Activated CD4-positive, alpha-beta T cell treated with anti-CD3 and anti-CD28 coated beads for 24 hours (primary cell): ENCODE measurements at regions not wholly inside any gene's neighbourhood (a gene's known extent, or its start where the extent isn't known, plus 50 kb on each side); places are given as distances from the start of the nearest gene placed in this dataset.
"Not testable (repeated sequence)": the region's sequence is repeated elsewhere in the genome, so short reads cannot be mapped to it uniquely, and the experiment has no call there.

Experiments used
- DNase-seq, 2 donors: peaks; one replicate each; pipeline ENCODE4 v3.0.0-alpha.2; 2020; ENCODE audit warnings: low read depth in 2 of 2

DNA sequence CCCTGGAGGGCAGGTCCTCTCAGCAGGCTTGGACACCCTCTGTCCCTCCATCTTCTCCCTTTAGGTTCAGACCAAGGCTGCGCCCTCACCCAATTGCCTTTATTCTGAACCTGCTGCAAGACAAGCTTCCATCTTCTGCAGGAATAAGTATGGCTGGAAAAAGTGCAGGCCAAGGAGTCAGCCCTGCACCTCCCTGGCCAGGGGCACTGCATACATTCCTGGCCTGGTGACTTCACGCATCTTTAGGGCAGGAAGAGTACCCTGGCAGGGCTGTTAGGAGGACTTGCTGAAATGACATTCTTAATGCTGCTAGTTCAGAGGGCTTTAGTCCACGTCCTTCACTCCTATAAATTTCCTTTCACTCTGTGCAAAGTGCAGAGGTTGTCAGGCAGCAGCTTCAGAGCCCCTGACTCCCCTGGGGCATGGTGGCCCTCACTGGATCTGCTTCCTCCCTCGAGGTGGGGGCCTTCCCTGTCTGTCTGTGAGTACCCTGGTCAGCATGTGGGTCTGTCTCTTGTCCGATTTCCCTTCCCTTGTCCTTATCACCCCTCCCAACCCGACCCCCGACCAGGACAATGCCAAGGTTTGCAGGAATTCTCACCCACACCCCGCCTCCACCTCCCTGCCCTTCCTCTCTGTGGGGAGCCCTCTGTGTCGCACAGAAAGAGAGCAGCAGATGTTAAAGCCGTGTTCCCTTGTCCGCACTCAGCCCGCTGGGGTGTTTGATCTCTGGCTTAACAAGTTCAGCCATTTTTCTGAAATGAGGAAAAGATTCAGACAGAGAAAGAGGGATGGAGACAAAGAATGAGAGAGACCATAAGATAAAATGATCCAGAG, 124.5 kb upstream of the SYT13 start:
- no peak for DNase-seq

DNA sequence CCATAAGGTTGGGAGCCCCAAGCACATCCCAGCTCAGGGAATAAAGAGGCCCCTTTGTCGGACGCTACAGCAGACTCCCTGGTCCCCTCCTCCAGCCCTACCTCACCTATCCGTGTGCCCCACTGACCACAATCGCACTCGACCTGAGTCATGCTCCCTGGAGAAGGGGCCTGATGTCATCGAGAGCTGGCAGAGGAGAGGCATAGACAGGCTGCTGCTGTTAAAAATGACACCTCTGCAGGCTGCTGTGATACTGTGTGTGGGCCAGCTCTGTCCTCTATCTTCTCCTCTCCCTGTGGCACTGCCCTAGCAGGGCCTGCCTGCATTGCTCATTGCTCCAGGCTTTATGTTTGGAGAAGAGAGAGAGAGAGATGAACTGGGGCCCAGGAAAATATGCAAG, 123.4 kb upstream of the SYT13 start:
- no peak for DNase-seq

DNA sequence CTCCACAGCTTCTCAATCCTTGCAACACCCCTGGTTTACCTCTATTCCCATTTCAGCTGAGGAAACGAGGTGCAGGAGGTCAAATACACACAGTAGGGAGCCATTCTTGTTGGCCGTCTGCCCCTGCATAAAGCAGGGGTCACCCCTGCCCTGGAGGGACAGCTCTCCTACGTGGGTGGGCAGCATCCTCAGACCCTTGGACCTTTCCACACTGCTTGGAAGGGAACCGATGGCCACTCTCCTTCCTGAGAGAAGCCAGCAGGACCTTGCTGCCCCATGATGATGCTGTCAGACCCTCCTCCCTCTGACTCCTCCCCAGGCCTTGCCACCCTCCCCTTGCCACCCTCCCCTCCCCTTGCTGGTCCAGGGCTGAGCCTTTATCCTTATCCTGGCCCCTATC, 121.1 kb upstream of the SYT13 start:
- no peak for DNase-seq

DNA sequence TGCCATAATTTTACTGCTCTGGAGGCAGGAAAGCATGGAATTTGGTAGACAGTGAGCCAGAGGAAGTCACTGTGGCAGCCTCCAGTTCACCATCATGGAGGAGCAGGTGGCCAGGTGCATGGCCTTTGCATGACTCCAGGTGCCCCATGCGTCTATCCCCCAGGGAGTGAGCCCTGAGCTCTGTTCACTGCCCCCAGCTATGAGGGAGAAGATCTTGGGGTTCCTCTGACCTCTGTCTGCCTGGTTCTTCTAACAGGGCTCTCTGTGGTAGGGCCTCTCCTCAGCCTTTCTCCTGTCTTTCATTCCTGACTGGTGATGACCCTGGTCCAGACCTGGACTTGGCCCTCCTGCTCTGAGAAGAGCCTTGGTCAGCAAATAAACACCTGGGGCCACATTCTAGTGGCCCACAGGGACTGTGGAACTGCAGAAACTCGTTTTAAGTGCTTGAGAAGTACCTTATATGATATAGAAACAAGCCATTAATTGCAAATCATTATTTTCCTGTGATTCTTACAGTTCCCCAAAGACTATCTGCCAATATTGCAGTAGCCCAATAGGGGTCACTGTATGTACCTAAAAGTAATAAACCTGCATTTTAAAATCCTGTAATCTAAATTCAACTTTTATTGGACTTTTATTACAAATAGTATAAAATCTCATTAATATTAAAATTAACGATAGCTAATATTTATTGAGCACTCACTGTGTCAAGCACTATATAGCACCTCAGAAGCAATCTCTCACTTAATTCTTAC, 120.0 kb upstream of the SYT13 start:
- no peak for DNase-seq

DNA sequence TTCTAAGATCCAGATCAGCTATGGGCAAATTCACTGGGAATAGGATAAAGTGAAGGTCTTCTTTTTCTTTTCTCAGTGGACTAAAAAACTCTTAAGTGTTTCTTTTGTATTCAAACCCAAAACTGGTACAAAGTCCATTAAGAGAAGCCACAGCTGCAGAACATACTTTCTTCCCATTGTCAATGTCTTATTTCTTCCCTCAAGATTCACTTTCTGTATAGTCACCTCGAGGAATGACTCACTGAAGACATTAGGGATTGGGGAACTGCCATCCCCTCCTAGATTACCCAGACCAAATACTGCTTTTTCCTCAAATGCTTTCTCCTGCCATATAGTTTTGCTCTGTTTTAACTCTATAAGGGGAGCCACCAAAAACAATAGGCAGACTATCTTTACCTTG, 117.4 kb upstream of the SYT13 start:
- not testable (repeated sequence) for DNase-seq

DNA sequence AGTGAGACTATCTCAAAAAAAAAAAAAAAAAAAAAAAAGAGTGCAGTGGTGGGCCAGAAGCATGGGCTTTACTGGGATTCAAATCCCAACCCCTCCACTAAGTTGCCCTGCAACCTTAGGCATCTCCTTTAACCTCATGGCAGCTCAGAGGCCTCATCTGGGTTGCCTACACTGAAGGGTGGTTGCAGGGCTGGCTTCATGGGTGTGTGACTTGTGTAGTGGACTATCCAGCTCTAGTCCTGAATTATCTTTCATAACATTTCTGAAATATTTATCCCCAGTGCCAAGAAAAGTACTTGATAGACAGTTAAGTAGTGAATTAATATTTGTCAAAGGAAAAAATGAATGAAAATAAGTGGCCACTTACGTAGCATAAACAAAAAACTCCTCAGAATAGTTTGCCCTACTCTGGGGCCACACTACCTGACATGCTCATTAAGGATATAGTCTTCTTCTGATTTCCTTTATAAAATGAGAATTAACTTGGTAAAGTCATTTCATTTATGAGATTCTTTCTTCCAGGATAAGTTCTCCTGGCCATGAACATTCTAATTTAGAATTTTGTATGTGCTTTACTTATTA, 116.0 kb upstream of the SYT13 start:
- DNase-seq, result no peak

DNA sequence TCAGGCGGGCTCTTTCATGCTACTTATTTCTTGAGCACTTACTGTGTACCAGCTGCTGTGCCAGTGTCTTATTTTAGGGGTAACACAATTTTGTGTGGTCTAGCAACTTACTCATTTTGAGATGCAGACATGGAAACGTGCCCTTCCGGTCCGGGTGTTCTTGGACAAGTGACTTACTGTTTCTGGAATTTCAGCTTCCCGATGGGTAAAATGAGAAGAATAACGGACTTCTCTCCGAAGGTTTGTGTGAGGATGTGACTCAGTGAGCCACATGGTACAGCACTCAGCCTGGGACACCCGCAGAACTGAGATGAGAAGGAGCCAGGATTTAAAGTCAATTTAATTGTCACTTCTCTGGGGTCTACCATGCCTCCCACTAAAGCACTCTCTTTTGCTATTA, 114.5 kb upstream of the SYT13 start:
- no peak for DNase-seq

DNA sequence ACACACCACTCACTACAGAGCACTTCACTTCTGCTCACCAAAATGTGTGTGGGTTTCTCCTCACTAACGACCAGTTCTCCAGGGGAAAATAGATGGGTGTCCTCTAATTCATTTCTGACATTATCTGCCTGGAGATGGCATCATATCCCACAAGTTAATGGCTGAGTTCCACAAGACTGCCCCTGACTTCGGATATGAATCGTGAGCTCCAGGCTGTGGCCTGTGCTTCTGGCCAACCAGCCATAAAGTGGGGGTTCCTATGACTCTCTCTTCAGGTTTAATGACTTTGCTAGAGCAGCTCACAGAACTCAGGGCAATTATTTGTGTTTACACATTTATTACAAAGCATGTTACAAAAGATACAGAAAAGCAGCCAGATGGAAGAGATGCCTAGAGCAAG, 113.0 kb upstream of the SYT13 start:
- no peak for DNase-seq

DNA sequence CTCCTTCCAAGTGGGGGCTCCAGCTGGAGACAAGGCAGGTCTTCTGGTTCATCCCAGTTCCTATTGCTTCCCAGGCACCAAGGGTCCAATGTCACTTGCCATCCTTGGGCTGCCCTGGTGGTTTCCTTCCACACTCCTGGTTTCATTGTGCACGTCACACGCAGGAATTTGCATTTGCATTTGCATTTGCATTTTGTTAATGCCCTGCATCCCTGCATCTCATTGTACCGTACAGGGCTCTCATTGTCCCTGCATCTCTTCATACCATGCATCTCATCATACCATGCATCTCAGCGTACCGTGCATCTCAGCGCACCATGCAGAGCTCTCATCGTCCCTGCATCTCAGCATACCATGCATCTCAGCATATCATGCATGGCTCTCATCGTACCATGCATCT, 112.2 kb upstream of the SYT13 start:
- no peak for DNase-seq

DNA sequence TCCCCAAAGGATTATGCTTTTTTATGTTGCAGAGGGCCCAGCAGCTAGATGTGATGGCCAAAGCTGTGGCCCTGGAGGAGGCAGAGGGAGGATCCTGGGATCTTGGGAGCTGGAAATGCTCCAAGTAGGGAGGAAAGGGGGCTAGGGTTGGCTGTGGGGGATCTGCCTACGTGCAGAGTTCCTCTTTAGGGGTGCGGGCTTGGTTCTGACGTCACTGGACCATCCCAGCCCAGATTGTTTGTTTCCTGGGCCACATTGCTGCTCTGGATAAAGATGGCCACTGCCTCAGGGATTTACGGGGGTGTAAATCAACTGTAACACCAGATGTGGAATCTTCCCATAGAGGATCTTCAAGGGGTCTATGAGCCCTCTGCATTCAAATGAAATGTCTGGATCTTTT, 110.3 kb upstream of the SYT13 start:
- DNase-seq, result no peak

DNA sequence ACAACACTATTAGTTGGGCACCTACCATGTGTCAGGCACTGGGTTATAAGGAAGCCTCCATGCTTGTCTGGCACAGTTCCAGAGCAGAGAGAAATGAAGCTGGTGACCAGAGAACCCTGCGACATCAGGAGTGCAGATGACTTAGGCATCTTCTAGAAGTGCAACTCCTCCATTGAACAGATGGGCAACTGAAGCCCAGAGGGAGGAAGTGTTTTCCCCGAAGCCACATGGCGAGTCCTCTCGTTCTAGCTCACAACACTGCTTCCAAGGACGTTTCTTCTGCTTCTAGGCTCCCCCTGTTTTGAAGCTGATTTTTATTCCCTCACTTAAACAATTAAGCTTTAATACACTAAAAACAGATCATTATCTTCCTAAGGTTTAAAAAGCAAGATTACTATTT, 109.8 kb upstream of the SYT13 start:
- no peak for DNase-seq

DNA sequence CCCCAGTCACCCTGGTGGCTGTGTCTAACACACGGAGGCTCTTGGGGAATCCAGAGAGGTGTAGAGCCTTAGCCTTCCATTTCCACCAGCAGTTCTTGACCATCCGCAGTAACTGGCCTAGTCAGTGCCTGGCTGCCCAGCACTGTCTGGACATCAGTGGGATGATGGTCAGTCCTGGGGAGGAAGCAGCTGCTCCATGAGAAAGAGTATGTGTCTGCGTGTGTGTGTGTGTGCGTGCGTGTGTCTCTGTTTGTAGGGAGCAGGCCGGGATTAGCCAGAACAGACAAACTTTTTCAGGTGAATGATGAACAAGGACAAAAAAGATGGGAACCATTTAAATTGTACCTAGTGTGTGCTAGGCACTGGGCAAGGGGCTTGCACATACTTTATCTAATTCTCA, 109.3 kb upstream of the SYT13 start:
- DNase-seq, result no peak

DNA sequence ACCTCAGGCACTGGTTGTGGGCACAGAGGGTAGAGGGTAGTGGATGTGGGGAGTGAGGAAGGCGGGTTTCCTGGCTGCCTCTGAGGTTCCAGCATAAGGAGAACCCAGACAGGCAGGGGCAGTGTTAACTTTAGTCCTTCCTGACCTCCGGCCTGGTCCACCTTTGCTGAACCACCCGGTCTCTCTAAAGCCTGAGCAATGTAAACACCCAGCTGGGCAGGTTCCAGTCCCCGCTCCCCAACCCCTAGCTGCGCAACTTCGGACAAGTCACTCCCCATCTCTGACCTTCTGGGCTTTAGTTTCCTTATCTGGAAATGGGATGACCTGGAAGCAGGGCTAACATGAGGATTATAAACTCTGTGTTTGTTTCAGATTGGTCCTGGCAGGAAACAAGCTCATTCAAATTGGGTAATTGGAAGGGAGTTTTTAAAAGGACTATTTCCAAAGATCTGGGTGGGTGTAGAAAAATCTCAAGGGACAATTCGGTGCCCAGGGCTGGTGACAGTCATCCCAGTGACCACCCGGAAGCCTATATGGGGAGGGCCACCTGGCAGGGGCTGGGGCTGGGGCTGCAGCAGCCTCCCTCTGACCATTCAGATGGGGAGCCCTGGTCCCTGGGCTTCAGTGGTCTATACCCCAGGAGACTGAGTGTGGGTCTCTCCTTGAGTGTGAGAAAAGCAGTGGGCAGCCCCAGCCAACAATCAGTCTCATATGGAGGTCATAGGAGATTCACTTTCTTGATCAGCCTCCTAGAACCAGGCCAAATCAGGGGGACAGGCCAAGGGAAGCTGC, 108.3 kb upstream of the SYT13 start:
- DNase-seq, result no peak

DNA sequence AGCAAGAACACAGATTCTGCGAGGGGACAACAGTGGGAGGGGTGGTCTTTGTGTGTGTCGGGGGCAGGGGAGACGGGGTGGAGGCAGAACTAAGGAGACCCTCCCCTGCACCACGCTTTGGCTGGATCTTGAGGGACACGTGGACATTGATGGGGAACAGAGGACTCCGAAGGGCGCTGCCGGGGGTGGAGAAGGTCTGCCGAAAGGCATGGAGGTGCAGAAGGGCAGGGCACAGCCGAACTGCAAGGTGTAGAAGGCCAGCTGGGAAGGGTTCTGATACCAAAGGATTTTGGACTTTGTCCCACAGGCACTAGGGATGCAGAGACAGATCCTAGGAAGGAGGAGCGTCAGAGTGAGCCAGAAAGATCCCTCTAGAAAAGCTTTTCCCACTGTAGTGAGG, 107.7 kb upstream of the SYT13 start:
- DNase-seq, result no peak

DNA sequence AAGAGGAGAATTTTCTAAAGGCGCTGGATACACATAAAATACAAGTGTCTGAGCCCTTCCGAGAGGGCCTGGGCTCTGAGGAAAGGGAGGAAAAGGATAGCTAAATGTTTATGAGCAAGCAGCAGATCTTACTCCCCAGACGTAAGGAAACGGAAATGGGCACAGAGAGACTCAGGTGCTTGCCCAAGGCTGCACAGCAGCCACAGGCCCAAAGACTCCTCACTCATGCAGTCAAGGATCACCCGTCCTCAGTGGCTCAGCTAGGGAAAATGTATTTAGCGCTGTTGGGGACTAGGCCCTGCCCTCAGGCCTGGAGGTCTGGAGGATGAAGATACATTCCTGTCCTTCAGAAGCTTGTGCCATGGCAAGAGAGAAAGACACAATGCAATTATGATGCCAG, 107.2 kb upstream of the SYT13 start:
- DNase-seq, result no peak

DNA sequence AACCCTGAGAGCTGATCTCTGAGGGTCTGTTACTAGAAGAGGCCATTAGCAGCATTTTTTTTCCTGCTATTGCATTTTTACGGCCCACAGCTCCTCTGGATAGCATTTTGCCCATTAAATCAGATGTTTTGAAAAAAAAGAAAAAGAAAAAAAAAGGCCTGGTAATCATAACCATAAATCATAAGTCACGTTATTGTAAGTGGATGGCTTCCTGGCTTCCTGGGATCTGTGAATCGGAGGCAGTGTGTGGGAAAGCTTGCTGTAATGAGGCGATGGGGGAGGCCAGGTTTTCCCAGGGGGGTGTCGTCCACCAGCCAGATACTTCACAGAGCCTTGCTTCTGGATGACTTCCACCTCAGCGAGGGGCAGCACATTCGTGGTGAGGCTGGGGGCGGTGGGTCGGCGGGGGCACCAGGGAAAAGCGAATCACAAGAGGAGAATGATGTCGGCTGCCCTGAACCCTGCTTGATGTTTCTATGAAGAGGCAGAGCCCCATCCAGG, 106.5 kb upstream of the SYT13 start:
- DNase-seq, result no peak

DNA sequence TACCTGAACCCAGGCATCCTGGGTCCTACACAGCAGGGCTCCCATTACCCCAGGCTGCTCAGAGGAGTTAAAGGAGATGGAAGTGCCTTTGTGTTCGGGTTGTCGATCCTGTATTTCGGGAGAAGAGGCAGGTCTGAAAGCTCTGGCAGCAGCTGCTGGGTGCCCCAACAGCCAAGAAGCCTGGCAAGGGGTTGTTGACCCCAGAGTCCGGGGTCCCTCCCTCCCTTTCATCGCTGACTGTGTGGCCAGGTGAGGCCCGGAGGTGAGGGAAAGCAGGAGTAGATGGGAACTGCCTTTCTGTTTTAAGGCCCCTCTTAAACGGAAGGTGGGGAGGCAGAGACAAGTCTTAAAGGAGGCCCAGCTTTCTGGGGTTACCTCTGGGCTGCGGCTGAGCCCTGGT, 106.0 kb upstream of the SYT13 start:
- DNase-seq, result no peak

DNA sequence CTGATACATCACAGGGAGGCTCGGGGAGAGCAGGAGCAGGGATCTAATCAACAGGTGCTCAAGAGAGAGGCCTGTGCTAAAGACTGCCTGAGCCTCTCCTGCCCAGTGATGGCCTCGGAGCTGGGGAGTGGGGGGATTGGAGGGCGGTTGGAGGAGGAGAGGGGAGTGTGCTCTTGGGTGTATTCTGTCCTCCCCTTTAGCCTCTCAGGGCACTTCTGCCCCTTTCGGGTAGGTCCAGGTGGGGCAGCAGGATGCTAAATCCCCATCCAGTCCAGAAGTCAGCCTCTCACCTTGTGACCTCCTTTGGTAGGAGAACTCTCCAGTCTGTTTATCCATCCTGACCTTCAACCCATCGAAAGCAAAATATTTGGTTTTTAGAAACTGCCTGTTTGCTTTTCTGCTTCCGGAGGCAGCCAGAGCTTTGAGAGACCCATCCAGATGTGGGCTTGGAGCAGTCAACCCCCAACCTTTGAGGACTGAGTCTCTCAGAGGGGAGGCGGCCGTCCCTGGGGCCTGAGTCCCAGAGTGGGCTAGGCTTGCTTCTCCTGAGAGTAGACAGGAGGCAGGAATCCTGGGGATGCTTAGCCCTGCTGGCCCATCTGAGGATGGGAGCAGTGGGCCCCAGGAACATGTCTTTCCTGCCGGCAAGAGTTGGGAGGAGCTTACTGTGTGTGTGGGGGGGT, 105.2 kb upstream of the SYT13 start:
- DNase-seq, result no peak

DNA sequence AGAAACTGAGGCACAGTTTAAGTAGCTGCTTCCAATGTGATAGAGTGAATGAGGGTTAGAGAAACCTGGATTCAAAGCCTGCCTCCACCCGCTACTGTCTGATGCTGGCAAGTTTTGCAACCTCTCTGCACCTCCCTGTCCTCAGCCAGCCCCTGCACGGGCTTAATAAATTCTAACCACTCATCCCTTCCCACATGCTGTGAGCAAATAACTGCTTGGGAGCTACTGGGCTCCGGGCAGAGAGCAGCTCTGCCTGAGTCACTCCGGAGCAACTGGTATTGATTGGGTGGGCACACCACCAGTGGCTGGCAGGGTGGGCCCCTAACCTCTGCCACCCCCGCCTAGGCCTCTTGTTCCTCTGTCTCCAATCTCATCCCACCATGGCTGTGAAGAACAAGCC, 104.3 kb upstream of the SYT13 start:
- DNase-seq, result no peak

DNA sequence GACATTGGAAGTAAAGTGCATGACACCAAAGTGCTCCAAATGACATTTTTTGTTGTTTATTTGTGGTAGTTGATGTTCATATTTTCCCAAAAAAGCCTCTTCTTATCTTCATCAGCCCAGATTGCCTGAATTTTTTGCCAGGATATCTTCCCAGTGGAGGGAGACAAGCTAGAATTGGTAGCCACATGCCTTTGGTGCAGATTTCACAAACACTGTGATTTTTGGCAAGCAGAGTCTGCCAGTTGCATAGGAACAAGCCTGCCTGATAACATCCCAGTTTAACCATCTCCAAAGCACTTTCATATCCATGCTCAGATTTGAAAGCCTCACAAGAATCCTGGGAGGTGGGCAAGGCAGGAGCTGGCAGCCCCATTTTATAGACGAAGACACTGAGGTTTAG, 102.3 kb upstream of the SYT13 start:
- no peak for DNase-seq

DNA sequence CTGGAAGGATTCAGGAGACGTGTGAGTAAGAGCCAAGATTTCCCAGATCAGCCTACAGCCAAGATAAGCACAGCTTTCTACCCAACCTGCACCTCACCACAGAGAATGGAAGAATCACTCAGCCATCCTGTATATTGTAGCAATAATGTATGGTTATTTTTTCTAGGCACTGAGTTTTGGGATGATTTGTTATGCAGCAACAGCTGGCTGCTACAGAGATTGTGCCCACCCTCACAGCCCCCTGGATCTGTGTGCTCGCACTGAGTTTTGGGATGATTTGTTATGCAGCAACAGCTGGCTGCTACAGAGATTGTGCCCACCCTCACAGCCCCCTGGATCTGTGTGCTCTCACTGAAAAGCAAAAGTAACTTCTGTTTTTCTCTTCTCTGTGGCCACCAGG, 101.7 kb upstream of the SYT13 start:
- DNase-seq, result not testable (repeated sequence)
